WI38 (cell line): ENCODE measurements at regions not wholly inside any gene's neighbourhood (a gene's known extent, or its start where the extent isn't known, plus 50 kb on each side); places are given as distances from the start of the nearest gene placed in this dataset.

Source experiments
- H3K4me3 ChIP-seq: 2 replicates; pipeline ENCODE4 v1.5.1; 2011; ENCODE audit warnings: low read depth, mild to moderate bottlenecking, control low read depth, low read length
- TF ChIP-seq, protein P1 (sequence below): IDR thresholded peaks from 2 replicates; pipeline ENCODE4 v1.5.1; 2012; ENCODE audit warnings: low read depth, mild to moderate bottlenecking, control low read depth, low read length

- H3K4me3 ChIP-seq = no peak overlapping the region
- TF ChIP-seq, protein P1, sequence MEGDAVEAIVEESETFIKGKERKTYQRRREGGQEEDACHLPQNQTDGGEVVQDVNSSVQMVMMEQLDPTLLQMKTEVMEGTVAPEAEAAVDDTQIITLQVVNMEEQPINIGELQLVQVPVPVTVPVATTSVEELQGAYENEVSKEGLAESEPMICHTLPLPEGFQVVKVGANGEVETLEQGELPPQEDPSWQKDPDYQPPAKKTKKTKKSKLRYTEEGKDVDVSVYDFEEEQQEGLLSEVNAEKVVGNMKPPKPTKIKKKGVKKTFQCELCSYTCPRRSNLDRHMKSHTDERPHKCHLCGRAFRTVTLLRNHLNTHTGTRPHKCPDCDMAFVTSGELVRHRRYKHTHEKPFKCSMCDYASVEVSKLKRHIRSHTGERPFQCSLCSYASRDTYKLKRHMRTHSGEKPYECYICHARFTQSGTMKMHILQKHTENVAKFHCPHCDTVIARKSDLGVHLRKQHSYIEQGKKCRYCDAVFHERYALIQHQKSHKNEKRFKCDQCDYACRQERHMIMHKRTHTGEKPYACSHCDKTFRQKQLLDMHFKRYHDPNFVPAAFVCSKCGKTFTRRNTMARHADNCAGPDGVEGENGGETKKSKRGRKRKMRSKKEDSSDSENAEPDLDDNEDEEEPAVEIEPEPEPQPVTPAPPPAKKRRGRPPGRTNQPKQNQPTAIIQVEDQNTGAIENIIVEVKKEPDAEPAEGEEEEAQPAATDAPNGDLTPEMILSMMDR = no peak
These were observed 703.7 kb downstream of the MAFB start for GRCh38 chr20:39985271-39985827.

DNA sequence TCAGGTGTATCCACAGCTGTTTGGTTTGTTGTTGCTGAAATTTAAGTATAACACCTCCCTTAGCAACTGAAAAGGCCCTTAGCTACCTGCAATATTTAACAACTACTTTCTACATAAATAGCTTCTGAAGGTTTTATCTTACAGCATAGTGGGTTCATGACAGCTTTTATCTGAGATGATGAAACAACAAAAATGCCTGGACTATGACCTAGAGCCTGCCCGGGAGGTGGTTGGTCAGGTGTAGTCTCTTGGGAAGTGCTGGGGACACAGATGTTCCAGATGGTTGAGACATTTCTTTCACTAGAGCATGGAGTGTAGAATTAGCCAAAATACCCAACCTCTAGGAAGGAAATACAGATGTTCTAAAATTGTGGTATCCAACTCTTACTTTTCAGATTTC is 705.4 kb downstream of the MAFB start:
- no peak overlapping the region for H3K4me3 ChIP-seq
- TF ChIP-seq, protein P1 = no peak

DNA sequence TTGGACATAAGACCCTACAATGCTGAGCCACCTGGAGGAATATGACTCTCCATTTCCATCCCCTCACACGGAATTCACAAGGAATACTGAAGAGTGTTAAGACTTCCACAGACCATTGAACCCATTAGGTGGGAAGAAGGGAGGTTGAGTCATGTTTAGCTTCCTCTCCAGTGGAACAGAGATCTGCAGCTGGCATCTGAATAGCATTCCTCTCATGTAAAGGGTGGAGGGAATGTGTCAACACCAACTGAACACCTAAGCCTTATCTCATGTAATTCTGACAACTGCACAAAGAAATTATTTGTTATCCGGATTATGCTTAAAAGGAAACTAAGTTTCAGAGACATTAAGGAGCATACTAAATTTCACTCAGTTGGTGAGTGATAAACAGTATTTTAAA is 705.9 kb downstream of the MAFB start:
- TF ChIP-seq, protein P1 = no peak
- H3K4me3 ChIP-seq = no peak overlapping the region

GRCh38 chr20:39974966-39975501 is 714.0 kb downstream of the MAFB start:
- H3K4me3 ChIP-seq = no peak overlapping the region
- TF ChIP-seq, protein P1 = no peak

DNA sequence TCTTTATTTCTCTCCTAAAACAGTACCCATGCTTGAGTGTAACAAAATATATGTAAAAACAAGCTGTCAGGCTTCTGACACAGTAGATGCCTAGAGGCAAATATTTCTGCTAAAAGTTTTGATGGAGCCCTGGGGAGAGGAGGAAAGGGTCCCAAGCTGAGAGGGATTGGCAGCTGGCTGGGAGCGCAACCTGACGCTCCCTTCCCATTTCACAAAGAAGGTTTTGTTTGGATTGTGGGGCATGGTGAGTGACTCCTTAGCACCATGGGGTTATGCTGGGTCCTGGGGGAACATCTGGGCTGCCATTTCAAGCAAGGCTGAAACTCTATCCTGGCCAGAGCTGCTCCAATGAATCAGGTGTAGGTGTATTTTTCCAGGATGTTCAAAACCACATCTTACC is 720.5 kb downstream of the MAFB start:
- no peak overlapping the region for H3K4me3 ChIP-seq
- TF ChIP-seq, protein P1 = no peak

DNA sequence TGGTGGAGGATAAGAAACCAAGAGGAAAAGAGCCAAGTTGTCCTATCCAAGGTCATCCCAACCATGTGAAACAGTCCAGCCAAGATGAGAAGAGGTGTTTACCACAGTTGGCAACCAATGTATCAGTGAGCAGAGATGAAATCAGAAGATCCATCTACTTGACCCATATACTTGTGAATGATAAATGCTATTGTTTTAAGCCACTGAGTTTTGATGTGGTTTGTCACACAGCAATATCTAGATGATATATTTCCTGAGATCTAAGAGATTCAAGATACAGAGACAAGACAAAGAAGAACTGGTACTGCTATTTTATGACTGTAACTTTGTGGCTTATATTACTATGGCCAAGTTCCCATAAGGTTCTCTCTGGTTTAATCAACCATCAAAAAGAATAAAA is 721.2 kb downstream of the MAFB start:
- H3K4me3 ChIP-seq = no peak overlapping the region
- TF ChIP-seq, protein P1 = no peak

- no peak overlapping the region for H3K4me3 ChIP-seq
- TF ChIP-seq, protein P1 = no peak
These were observed 727.3 kb downstream of the MAFB start for GRCh38 chr20:39961637-39962244.
